OCI-LY1 (cell line): ENCODE measurements at regions not wholly inside any gene's neighbourhood (a gene's known extent, or its start where the extent isn't known, plus 50 kb on each side); places are given as distances from the start of the nearest gene placed in this dataset.

Experiments
- CTCF ChIP-seq: fragments of 200-600 bp; sonication (generic), shearing (Covaris generic); IDR thresholded peaks from 2 replicates; pipeline ENCODE4 v1.5.1; 2017; ENCODE audit warnings: mild to moderate bottlenecking, antibody characterized with exemption, low read length, moderate library complexity, mixed read lengths
- EZH2 ChIP-seq: fragments of 200-600 bp; sonication (generic), shearing (Covaris generic); IDR thresholded peaks from 2 replicates; pipeline ENCODE4 v1.8.0; 2017; ENCODE audit warnings: borderline replicate concordance, mixed run types, mild to moderate bottlenecking, antibody characterized with exemption, low read length, moderate library complexity, mixed read lengths

GRCh38 chr1:209222826-209223225 is 360.7 kb upstream of the CAMK1G start:
- TF ChIP-seq CTCF (no peak), EZH2 (no peak)
